Rectal smooth muscle tissue (tissue), 1 donor: ENCODE measurements at regions not wholly inside any gene's neighbourhood (a gene's known extent, or its start where the extent isn't known, plus 50 kb on each side); places are given as distances from the start of the nearest gene placed in this dataset.

Experiments
- H3K27ac ChIP-seq: one replicate; pipeline ENCODE4 v1.7.0; 2013; ENCODE audit warnings: low read depth, low read length, inconsistent platforms
- H3K27me3 ChIP-seq: one replicate; pipeline ENCODE4 v1.7.0; 2013; ENCODE audit warnings: low read length; ENCODE audit not compliant: control insufficient read depth, insufficient read depth
- H3K36me3 ChIP-seq: one replicate; pipeline ENCODE4 v1.7.0; 2013; ENCODE audit warnings: low read length; ENCODE audit not compliant: control insufficient read depth, insufficient read depth
- H3K4me1 ChIP-seq: one replicate; pipeline ENCODE4 v1.7.0; 2013; ENCODE audit warnings: low read length; ENCODE audit not compliant: control insufficient read depth, insufficient read depth
- H3K4me3 ChIP-seq: one replicate; pipeline ENCODE4 v1.7.0; 2013; ENCODE audit warnings: low read length
- H3K9ac ChIP-seq: one replicate; pipeline ENCODE4 v1.7.0; 2013; ENCODE audit warnings: low read length

DNA sequence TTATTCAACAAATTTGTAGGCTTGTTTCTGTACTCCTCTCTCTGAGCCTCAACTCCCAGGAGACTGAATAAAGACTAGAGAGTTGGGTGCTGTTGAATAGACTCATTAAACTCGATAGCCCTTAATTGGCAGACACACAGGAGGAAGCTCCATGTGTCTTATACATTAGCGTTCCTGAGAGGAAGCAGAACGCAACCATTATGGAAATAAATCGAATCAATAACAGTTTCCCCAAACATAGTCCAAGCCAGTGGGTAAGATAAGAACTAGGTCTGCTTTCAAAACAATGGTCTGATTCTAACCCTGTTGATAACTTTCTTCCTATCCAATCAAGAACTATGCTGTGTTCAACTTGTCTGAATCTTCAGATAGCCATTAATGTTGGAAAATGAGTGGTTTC is 118.1 kb upstream of the FNDC3A start:
- Histone ChIP-seq H3K9ac (no peak overlapping the region), H3K36me3 (no peaks in the 10 kb centered on the region)

DNA sequence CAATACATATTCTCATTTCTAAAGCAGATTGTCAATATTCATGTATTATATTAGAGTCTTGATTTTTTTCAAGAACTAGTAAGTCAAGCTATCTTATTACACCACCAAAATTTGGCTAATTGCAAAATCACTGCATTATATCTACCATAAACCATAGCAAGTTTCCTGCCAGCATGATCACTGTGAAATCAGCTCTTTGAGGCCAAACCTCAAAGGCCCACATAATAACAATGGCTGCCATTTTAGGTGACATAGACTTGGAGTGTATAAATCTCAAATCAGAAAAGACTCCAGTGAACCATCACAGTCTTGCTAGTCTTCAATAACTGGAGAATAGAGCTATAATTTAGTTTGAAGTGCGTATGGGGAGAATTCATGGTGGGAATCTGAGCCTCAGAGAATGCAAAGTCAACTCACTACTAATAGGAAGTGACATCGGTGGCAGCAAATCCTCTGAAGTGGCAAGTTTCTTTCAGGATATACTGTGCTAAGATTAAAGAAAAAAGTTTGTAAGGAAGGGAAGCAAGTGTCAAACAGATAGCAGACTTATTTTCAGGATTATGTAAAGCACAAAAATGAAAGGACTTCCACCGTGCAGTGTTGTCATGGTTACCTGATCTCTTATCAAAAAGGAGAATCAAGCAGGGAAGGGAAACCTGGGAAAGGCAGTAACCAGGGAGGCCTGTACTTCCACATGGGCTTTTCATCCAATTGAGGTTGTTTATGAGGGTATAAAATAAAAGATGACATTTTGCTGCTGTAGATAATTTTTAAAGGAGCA is 117.4 kb upstream of the FNDC3A start:
- no peaks in the 10 kb centered on the region for H3K36me3 ChIP-seq
- no peak overlapping the region for H3K4me3 ChIP-seq
- H3K9ac ChIP-seq = no peak overlapping the region
- H3K27me3 ChIP-seq = no peaks in the 10 kb centered on the region
- H3K27ac ChIP-seq = no peak overlapping the region
- no peaks in the 10 kb centered on the region for H3K4me1 ChIP-seq

More for the DNA sequence above, 118.1 kb upstream of the FNDC3A start:
- Histone ChIP-seq H3K4me3 (no peak overlapping the region), H3K4me1 (no peaks in the 10 kb centered on the region), H3K27ac (no peak overlapping the region), H3K27me3 (no peaks in the 10 kb centered on the region)

DNA sequence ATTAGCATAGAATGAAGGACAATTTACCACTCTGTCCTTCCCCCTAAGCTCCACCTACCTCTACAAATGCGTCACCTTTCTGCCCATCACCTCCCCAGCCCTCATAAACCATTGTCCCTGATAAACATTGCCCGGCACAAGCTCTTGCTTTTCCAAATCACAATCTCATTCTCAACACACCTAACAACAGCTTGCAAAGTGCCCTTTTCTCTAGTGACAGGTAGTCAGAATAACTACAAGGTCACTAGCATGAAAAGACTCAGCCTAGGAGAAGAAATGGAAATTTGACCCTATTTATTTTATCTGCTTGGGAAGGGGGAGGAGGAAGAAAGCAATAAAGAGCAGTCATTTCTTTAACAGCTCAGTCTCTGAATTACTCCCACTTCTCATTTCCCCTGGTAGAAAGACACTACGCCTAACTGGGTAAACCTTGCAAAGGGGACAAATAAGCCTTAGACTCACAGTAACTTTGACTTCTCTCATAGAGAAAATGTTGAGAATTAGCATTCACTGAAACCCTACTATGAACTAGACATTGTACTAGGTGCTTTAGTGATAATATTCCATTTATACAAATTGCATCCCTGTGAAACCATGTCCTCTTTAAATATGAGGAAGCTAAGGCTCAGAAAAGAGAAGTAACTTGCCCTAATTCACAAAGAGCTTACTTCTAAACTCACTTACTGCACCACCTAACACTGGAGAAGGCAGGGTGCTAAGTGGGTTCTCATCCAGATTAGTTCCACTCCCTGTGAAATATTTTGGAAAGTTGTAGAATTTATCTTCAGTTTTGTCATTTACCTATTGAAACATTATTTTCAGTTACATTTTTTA is 116.2 kb upstream of the FNDC3A start:
- no peak overlapping the region for H3K27ac ChIP-seq

GRCh38 chr13:48860364-48860763 is 115.3 kb upstream of the FNDC3A start:
- no peaks in the 10 kb centered on the region for H3K4me1 ChIP-seq
- H3K27me3 ChIP-seq = no peaks in the 10 kb centered on the region
- H3K9ac ChIP-seq = no peak overlapping the region
- no peaks in the 10 kb centered on the region for H3K36me3 ChIP-seq
- no peak overlapping the region for H3K27ac ChIP-seq
- no peak overlapping the region for H3K4me3 ChIP-seq

More for the DNA sequence above, 116.2 kb upstream of the FNDC3A start:
- H3K9ac ChIP-seq = no peak overlapping the region
- H3K27me3 ChIP-seq = no peaks in the 10 kb centered on the region
- H3K4me3 ChIP-seq = no peak overlapping the region
- H3K4me1 ChIP-seq = no peaks in the 10 kb centered on the region
- H3K36me3 ChIP-seq = no peaks in the 10 kb centered on the region

- Histone ChIP-seq H3K27ac (no peak overlapping the region), H3K9ac (no peak overlapping the region), H3K4me1 (no peaks in the 10 kb centered on the region), H3K36me3 (no peaks in the 10 kb centered on the region), H3K4me3 (no peak overlapping the region), H3K27me3 (no peaks in the 10 kb centered on the region)
Measured at GRCh38 chr13:48862572-48862971, 113.1 kb upstream of the FNDC3A start.

- Histone ChIP-seq H3K4me1 (no peaks in the 10 kb centered on the region), H3K36me3 (no peaks in the 10 kb centered on the region), H3K27ac (no peak overlapping the region), H3K27me3 (no peaks in the 10 kb centered on the region), H3K4me3 (no peak overlapping the region), H3K9ac (no peak overlapping the region)
Measured at GRCh38 chr13:48864100-48864499, 111.6 kb upstream of the FNDC3A start.

DNA sequence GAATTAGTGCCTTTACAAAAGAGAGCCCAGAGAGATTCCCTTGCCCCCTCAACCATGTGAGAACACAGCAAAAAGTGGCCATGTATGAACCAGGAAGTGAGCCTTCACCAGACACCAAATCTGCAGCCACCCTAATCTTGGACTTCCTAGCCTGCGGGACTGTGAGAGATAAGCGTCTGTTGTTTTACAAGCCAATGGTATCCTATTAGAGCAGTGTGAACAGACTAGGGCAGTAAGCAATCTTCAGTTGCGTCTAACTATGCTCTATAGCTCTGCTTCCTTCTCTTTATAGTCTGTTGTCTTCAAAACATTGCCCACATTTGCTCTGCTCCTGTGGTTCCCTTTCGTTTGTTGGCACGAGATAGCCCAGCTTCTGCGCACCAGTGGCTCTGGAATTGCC is 109.5 kb upstream of the FNDC3A start:
- Histone ChIP-seq H3K36me3 (no peaks in the 10 kb centered on the region), H3K27ac (no peak overlapping the region), H3K9ac (no peak overlapping the region), H3K4me1 (no peaks in the 10 kb centered on the region), H3K4me3 (no peak overlapping the region), H3K27me3 (no peaks in the 10 kb centered on the region)

DNA sequence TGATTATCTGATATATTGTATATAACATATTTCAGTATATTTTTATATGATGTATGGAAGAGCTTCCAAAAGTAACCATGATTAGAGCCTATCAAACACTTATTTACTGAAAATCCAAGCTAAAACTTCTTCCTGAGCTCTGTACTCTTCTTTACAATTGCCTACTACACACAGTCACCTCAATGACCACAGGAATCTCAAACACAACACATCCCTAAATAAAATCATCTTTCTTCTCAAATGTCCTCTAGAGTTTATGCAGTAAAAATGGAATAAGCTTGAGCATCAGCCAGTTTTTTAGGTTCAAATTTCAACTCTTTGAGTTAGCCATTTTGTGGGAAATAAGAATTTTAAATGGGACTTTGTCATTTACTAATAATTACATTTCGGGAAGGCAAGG is 102.6 kb upstream of the FNDC3A start:
- H3K9ac ChIP-seq = no peak overlapping the region
- H3K27me3 ChIP-seq = no peaks in the 10 kb centered on the region
- no peak overlapping the region for H3K27ac ChIP-seq
- H3K36me3 ChIP-seq = no peaks in the 10 kb centered on the region
- H3K4me1 ChIP-seq = no peaks in the 10 kb centered on the region
- no peak overlapping the region for H3K4me3 ChIP-seq

DNA sequence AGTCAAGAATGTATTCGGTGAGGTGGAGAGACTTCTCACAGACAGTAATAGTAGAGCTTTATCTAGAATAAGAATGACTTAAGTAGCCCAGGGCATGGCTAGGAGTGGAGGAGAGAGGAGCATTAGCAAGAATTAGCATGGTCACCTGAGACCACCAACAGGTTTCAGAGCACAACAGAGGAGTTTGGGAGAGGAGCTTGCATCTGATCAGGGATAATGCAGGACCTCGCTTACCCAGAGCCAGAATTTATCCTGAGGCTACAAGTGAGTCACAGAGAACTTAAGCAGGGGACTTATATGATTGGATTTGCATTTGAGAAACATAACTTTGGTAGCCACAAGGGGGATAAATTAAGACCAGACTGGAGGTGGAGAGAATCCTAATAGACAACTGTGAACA is 102.1 kb upstream of the FNDC3A start:
- Histone ChIP-seq H3K27ac (no peak overlapping the region), H3K27me3 (no peaks in the 10 kb centered on the region)

GRCh38 chr13:48874165-48874564 is 101.5 kb upstream of the FNDC3A start:
- H3K9ac ChIP-seq = no peak overlapping the region
- no peak overlapping the region for H3K4me3 ChIP-seq
- H3K27ac ChIP-seq = no peak overlapping the region
- no peaks in the 10 kb centered on the region for H3K4me1 ChIP-seq
- H3K27me3 ChIP-seq = no peaks in the 10 kb centered on the region
- no peaks in the 10 kb centered on the region for H3K36me3 ChIP-seq

More for the DNA sequence above, 102.1 kb upstream of the FNDC3A start:
- Histone ChIP-seq H3K36me3 (no peaks in the 10 kb centered on the region), H3K4me3 (no peak overlapping the region), H3K9ac (no peak overlapping the region), H3K4me1 (no peaks in the 10 kb centered on the region)

DNA sequence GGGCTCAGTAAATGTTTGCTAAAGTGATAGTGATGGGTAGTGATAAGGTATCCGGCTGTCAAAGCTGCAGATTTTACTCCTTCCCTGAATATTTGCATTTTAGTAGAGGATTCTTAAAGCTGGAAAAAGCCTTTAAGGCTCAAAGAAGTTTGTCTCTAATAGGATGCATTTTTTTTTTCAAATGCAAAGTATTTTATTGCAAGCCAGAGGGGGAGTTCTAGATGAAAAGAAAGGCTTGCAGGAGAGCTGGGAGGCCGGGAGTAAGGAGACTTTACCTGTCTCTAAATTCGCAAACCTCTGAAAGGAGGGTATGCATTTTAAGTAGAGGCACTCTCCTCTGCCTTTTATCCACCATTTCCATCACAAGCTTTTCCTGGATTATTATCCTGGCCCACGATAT is 100.7 kb upstream of the FNDC3A start:
- Histone ChIP-seq H3K36me3 (no peaks in the 10 kb centered on the region), H3K27ac (no peak overlapping the region), H3K9ac (no peak overlapping the region), H3K4me1 (no peaks in the 10 kb centered on the region), H3K4me3 (no peak overlapping the region), H3K27me3 (no peaks in the 10 kb centered on the region)

DNA sequence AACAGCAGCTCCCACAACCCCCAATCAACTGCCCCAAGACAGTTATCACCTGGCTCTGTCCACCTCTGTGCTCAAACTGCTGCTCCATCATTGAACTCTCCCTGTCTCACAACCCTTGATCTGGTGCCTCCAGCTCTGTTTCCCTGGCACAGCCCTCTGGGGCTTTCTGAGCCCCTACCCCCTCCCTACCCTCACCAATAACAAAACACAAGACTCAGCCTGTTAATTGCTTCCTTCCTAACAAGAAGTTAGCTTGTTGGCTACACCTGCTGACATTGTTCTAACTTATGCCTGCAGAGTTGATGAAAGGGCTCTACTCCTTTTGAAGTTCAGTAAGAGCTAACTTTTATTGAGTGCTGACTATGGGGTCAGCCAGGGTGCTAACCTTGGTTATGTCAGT is 99.4 kb upstream of the FNDC3A start:
- H3K4me1 ChIP-seq = no peaks in the 10 kb centered on the region
- H3K27me3 ChIP-seq = no peaks in the 10 kb centered on the region
- no peak overlapping the region for H3K4me3 ChIP-seq
- H3K9ac ChIP-seq = no peak overlapping the region
- no peaks in the 10 kb centered on the region for H3K36me3 ChIP-seq
- no peak overlapping the region for H3K27ac ChIP-seq
